22Rv1 (cell line): ENCODE measurements at regions not wholly inside any gene's neighbourhood (a gene's known extent, or its start where the extent isn't known, plus 50 kb on each side); places are given as distances from the start of the nearest gene placed in this dataset.

Experiments
- CTCF ChIP-seq: fragments of 450-650 bp; IDR thresholded peaks from 2 replicates; pipeline ENCODE4 v1.5.1; 2017; ENCODE audit warnings: mild to moderate bottlenecking
- ZFX ChIP-seq: fragments of 450-650 bp; IDR thresholded peaks from 2 replicates; pipeline ENCODE4 v1.6.1; 2017; ENCODE audit warnings: antibody characterized with exemption, borderline replicate concordance

GRCh38 chr13:54394908-54395307, 1366.3 kb downstream of the OLFM4 start:
- TF ChIP-seq CTCF = no peak
- TF ChIP-seq ZFX = no peak
